ENCODE measurements at regions not wholly inside any gene's neighbourhood (a gene's known extent, or its start where the extent isn't known, plus 50 kb on each side); places are given as distances from the start of the nearest gene placed in this dataset.
"Not testable (repeated sequence)": the region's sequence is repeated elsewhere in the genome, so short reads cannot be mapped to it uniquely, and the experiment has no call there.

DNA sequence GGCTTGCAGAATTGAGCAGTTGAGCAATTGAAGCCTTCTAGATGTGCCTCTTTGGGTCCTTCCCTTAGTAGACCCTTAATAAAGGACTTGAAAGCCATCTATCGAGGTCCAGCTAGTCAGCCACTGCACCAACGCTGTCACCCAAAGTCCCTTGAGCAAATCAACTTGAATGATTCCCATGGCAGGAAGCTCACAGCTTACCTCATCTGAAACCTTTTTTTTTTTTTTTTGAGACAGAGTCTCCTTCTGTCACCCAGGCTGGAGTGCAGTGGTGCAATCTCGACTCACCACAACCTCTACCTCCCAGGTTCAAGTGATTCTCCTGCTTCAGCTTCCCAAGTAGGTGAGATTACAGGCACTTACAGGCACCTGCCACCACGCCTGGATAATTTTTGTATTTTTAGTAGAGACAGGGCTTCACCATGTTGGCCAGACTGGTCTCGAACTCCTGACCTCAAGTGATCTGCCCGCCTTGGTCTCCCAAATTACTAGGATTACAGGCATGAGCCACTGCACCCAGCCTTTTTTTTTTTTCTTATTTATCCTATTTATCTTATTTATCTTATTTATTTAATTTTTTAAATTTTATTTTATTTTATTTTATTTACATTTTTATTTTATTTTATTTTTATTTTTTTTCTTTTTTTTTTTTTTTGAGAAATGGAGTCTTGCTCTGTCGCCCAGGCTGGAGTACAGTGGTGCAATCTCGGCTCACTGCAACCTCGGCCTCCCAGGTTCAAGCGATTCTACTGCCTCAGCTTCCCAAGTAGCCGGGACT, 143.8 kb downstream of the NUFIP1 start:
- not testable (repeated sequence) for H3K36me3 ChIP-seq (ENCODE audit: control insufficient read depth, insufficient read depth, low read length, severe bottlenecking); DNase-seq (ENCODE audit: low read depth); H3K4me3 ChIP-seq (ENCODE audit: low read length); H3K27me3 ChIP-seq (replicated peaks; ENCODE audit: control insufficient read depth, insufficient read depth, low read length); H3K9ac ChIP-seq (ENCODE audit: low read length); H3K9me3 ChIP-seq (ENCODE audit: control insufficient read depth, low read length)
- peaks cover 14% of the 10 kb centered on the region for H3K4me1 ChIP-seq (ENCODE audit: control insufficient read depth, insufficient read depth, low read length)

DNA sequence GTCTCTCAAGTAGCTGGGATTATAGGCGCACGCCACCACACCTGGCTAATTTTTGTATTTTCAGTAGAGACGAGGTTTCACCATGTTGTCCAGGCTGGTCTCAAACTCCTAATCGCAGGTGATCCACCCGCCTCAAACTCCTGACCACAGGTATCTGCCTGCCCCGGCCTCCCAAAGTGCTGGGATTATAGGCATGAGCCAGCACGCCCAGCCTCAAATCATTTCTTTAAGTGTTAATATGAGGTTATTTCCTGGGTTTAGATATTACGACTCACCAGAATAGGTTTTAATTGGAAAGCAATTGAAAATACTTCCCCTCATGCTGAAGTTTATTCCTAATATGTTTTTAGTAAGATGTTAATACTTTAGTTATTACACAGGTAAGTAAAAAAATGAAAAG, 144.5 kb downstream of the NUFIP1 start:
- H3K27me3 ChIP-seq (replicated peaks; ENCODE audit: control insufficient read depth, insufficient read depth, low read length), result no peaks in the 10 kb centered on the region
- H3K9ac ChIP-seq (ENCODE audit: low read length), result no peak overlapping the region
- DNase-seq (ENCODE audit: low read depth), result no peak
- peaks cover 9% of the 10 kb centered on the region for H3K4me1 ChIP-seq (ENCODE audit: control insufficient read depth, insufficient read depth, low read length)
- no peak overlapping the region for H3K4me3 ChIP-seq (ENCODE audit: low read length)
- H3K9me3 ChIP-seq (ENCODE audit: control insufficient read depth, low read length), result no peaks in the 10 kb centered on the region
- H3K36me3 ChIP-seq (ENCODE audit: control insufficient read depth, insufficient read depth, low read length, severe bottlenecking), result no peaks in the 10 kb centered on the region

DNA sequence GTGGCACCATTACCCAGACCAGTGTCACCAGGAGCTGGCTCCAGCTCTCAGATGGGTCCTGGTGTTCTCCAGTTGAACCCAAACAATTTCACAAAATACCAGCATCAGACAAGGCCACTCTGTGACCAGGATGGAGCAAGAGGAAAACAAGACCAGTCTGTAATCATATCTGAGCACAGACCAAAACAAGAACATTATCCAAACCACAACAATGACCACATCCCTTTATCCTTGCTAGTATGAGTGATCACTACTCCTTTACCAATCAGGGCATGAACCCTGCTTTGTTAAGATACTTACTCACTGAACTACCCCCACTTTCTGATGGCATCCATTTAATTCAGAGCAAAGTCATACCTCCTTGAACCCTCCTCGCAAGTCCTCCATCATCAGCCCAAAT, 145.9 kb downstream of the NUFIP1 start:
- H3K9ac ChIP-seq (ENCODE audit: low read length), result no peak overlapping the region
- H3K4me1 ChIP-seq (ENCODE audit: control insufficient read depth, insufficient read depth, low read length), result peaks cover 4% of the 10 kb centered on the region
- H3K4me3 ChIP-seq (ENCODE audit: low read length), result no peak overlapping the region
- no peaks in the 10 kb centered on the region for H3K9me3 ChIP-seq (ENCODE audit: control insufficient read depth, low read length)
- no peaks in the 10 kb centered on the region for H3K27me3 ChIP-seq (replicated peaks; ENCODE audit: control insufficient read depth, insufficient read depth, low read length)
- no peaks in the 10 kb centered on the region for H3K36me3 ChIP-seq (ENCODE audit: control insufficient read depth, insufficient read depth, low read length, severe bottlenecking)
- DNase-seq (ENCODE audit: low read depth), result peak; percentile 32

DNA sequence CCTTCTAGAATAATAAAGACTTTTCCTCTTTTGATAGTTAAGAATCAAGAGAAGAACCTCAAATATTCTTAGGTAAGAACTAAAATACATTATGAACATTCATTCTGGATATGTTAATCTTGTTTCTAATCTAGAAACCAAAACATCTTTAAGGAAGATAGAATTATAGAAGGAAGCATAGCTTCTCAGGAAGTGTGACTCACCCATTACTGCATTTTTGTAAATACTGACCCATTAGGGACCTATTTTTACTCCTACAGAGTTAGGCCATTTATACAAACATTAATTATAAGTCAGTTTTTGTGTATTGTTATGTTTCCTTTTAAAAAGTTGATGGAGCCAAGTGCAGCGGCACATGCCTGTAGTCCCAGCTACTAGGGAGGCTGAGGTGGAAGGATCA, 147.1 kb downstream of the NUFIP1 start:
- no peaks in the 10 kb centered on the region for H3K36me3 ChIP-seq (ENCODE audit: control insufficient read depth, insufficient read depth, low read length, severe bottlenecking)
- no peak overlapping the region for H3K9ac ChIP-seq (ENCODE audit: low read length)
- DNase-seq (ENCODE audit: low read depth), result peak; percentile 56
- H3K4me3 ChIP-seq (ENCODE audit: low read length), result no peak overlapping the region
- no peaks in the 10 kb centered on the region for H3K27me3 ChIP-seq (replicated peaks; ENCODE audit: control insufficient read depth, insufficient read depth, low read length)
- peaks cover 7% of the 10 kb centered on the region for H3K4me1 ChIP-seq (ENCODE audit: control insufficient read depth, insufficient read depth, low read length)
- H3K9me3 ChIP-seq (ENCODE audit: control insufficient read depth, low read length), result no peaks in the 10 kb centered on the region

DNA sequence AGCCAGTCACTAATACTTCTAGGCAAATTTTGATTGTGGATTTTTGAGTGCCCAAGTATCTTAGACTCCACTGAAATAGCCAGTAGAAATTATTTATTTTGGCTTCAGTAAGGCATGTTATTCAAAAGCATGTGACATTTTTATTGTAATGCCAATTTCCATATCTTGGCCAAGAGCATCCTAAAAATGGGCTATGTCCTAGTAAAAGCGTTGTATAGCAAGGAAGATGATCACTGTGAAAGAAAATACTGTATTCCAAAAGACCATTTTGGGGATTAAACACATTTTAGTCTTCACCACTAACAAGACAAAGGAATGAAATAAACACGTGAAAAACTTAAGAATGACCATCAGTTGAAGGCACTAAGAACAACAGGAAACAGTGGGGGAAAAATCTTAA, 149.1 kb downstream of the NUFIP1 start:
- Histone ChIP-seq H3K4me1 (ENCODE audit: control insufficient read depth, insufficient read depth, low read length) (peaks cover 9% of the 10 kb centered on the region), H3K4me3 (ENCODE audit: low read length) (no peak overlapping the region), H3K27me3 (replicated peaks; ENCODE audit: control insufficient read depth, insufficient read depth, low read length) (no peaks in the 10 kb centered on the region), H3K9ac (ENCODE audit: low read length) (no peak overlapping the region), H3K9me3 (ENCODE audit: control insufficient read depth, low read length) (no peaks in the 10 kb centered on the region), H3K36me3 (ENCODE audit: control insufficient read depth, insufficient read depth, low read length, severe bottlenecking) (no peaks in the 10 kb centered on the region)
- DNase-seq (ENCODE audit: low read depth), result peak; percentile 34

DNA sequence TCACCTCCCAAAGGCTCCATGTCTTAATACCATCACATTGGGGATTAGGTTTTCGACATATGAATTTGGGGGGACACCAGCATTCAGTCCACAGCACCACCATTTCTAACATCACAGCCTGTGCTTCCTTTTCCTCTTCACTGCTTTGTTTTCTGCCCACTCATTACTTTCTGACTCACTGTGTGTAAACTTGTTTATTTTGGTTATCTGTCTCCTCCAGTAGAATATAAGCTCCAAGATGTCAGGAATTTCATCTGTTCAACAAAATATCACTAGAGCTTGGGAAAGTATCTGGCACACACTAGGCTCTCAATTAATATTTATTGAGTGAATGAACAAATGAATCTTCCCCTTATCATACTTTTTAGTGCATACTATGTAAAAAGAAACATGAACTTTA, 152.0 kb downstream of the NUFIP1 start:
- no peak overlapping the region for H3K9ac ChIP-seq (ENCODE audit: low read length)
- H3K27me3 ChIP-seq (replicated peaks; ENCODE audit: control insufficient read depth, insufficient read depth, low read length), result no peaks in the 10 kb centered on the region
- peak; percentile 44 for DNase-seq (ENCODE audit: low read depth)
- H3K36me3 ChIP-seq (ENCODE audit: control insufficient read depth, insufficient read depth, low read length, severe bottlenecking), result no peaks in the 10 kb centered on the region
- H3K4me1 ChIP-seq (ENCODE audit: control insufficient read depth, insufficient read depth, low read length), result peaks cover 9% of the 10 kb centered on the region
- no peaks in the 10 kb centered on the region for H3K9me3 ChIP-seq (ENCODE audit: control insufficient read depth, low read length)
- H3K4me3 ChIP-seq (ENCODE audit: low read length), result no peak overlapping the region

DNA sequence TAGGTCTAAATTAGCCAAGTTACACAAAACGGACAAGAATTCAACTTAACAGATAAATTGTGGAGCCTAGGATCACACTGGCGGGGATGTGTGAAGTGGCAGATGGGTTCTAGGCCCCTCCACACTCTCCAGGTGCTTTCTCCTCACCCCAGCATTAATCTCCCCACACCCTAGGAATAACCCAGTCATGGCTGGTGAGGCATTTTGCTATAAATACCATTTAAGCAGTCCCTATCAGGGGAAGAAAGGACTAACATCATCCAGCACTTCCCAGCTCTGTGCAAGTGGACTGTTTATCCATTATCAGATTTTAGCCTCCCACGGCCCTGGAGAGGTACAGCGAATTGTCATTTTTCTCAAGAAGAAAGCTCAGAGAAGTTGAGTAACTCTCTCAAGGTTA, 154.9 kb downstream of the NUFIP1 start:
- peaks cover 5% of the 10 kb centered on the region for H3K4me1 ChIP-seq (ENCODE audit: control insufficient read depth, insufficient read depth, low read length)
- H3K9ac ChIP-seq (ENCODE audit: low read length), result no peak overlapping the region
- H3K4me3 ChIP-seq (ENCODE audit: low read length), result no peak overlapping the region
- H3K9me3 ChIP-seq (ENCODE audit: control insufficient read depth, low read length), result no peaks in the 10 kb centered on the region
- H3K36me3 ChIP-seq (ENCODE audit: control insufficient read depth, insufficient read depth, low read length, severe bottlenecking), result no peaks in the 10 kb centered on the region
- H3K27me3 ChIP-seq (replicated peaks; ENCODE audit: control insufficient read depth, insufficient read depth, low read length), result no peaks in the 10 kb centered on the region
- no peak for DNase-seq (ENCODE audit: low read depth)

DNA sequence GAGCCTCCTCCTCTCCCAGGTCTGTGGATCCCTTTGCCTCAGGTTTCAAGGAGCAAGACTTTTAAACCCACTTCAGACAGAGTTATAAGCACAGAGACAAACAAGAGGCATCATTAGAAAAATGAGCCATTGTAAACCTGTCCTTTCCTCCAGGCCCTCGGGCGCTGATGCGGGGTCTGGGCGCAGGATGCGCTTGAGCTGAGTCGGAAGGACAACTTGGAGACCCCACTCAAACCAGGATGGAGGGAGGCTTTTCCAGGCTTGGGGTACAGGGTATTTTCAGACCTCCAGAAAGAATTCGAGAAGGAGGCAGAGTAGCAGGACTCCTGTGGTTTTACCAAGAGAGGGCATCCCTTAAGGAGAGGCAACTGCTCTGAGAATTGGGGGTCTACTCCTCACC, 155.6 kb downstream of the NUFIP1 start:
- H3K9me3 ChIP-seq (ENCODE audit: control insufficient read depth, low read length), result no peaks in the 10 kb centered on the region
- peaks cover 5% of the 10 kb centered on the region for H3K4me1 ChIP-seq (ENCODE audit: control insufficient read depth, insufficient read depth, low read length)
- H3K36me3 ChIP-seq (ENCODE audit: control insufficient read depth, insufficient read depth, low read length, severe bottlenecking), result no peaks in the 10 kb centered on the region
- H3K9ac ChIP-seq (ENCODE audit: low read length), result no peak overlapping the region
- no peaks in the 10 kb centered on the region for H3K27me3 ChIP-seq (replicated peaks; ENCODE audit: control insufficient read depth, insufficient read depth, low read length)
- no peak overlapping the region for H3K4me3 ChIP-seq (ENCODE audit: low read length)
- DNase-seq (ENCODE audit: low read depth), result no peak

DNA sequence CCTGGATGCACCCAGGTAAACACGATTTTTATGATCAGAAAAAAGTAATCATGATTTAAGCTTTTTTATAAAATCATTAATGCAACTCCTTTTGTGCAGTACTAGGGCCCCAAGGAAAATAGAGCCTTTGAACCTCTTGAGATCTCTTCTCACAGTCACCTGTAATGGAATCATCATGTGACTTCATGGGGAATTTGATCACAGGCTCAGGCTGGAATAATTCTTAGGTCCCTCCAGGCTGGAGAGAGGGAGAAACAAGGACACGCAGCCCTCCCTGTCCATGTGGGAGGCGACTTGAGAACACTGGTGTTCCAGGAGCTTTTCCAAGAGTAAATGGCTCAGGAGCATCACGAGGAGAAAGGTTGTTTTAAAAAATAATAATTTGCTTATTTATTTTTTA, 156.1 kb downstream of the NUFIP1 start:
- Histone ChIP-seq H3K36me3 (ENCODE audit: control insufficient read depth, insufficient read depth, low read length, severe bottlenecking) (no peaks in the 10 kb centered on the region), H3K4me3 (ENCODE audit: low read length) (no peak overlapping the region), H3K4me1 (ENCODE audit: control insufficient read depth, insufficient read depth, low read length) (peaks cover 5% of the 10 kb centered on the region), H3K9me3 (ENCODE audit: control insufficient read depth, low read length) (peaks cover 4% of the 10 kb centered on the region), H3K27me3 (replicated peaks; ENCODE audit: control insufficient read depth, insufficient read depth, low read length) (no peaks in the 10 kb centered on the region), H3K9ac (ENCODE audit: low read length) (no peak overlapping the region)
- no peak for DNase-seq (ENCODE audit: low read depth)

DNA sequence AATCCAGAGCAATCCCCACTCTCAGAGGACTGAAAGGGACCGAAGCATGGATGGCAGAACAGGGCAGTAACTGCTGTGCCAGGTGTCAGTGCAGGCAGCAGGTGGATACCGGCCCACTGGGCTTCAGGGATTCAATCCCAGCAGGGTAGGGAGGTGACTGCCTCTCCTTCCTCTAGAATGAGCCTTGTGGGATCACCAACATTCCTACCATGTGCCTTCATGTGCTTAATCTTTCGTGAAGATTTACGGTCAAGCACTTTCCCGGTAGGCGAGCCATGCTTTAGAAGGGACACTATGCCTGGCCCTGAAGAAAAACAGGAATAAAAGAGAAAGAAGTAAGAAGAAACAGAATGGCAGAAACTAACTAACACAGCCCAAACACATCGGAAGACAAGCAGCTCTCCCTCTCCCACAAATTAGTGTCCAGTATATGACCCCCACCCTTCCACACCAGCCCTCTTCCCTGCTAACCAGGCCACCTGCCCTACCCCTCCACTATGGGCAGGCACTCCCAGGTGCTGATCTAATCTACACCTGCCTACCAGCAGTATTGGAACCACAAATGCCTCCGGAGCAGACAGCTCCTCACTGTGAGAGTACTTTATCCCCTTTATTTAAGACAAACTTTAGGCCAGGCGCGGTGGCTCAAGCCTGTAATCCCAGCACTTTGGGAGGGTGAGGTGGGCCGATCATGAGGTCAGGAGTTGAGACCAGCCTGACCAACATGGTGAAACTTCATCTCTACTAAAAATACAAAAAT, 162.5 kb downstream of the NUFIP1 start:
- peaks cover 4% of the 10 kb centered on the region for H3K9me3 ChIP-seq (ENCODE audit: control insufficient read depth, low read length)
- no peak overlapping the region for H3K4me3 ChIP-seq (ENCODE audit: low read length)
- no peaks in the 10 kb centered on the region for H3K4me1 ChIP-seq (ENCODE audit: control insufficient read depth, insufficient read depth, low read length)
- peaks cover 12% of the 10 kb centered on the region for H3K27me3 ChIP-seq (replicated peaks; ENCODE audit: control insufficient read depth, insufficient read depth, low read length)
- H3K9ac ChIP-seq (ENCODE audit: low read length), result no peak overlapping the region
- H3K36me3 ChIP-seq (ENCODE audit: control insufficient read depth, insufficient read depth, low read length, severe bottlenecking), result no peaks in the 10 kb centered on the region
- no peak for DNase-seq (ENCODE audit: low read depth)

DNA sequence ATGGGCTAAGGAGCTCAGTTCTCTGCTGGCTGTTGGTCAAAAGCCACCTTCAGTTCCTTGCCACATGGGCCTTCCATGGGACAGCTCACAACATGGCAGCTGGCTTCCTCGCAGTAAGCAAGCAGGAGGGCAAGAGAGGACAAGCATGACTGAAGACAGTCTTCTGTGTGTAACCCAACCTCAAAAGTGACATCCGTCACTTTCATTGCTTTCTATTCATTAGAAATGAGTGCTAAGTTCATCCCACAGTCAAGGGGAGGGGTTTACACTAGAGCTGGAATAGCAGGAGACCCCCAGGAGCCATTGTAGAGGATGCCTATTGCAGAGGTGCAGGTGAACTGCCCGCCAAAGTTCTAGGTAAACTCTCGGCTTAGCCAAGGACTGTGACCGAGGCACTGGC, 163.3 kb downstream of the NUFIP1 start:
- Histone ChIP-seq H3K9me3 (ENCODE audit: control insufficient read depth, low read length) (peaks cover 4% of the 10 kb centered on the region), H3K27me3 (replicated peaks; ENCODE audit: control insufficient read depth, insufficient read depth, low read length) (peaks cover 12% of the 10 kb centered on the region), H3K36me3 (ENCODE audit: control insufficient read depth, insufficient read depth, low read length, severe bottlenecking) (no peaks in the 10 kb centered on the region), H3K9ac (ENCODE audit: low read length) (no peak overlapping the region), H3K4me1 (ENCODE audit: control insufficient read depth, insufficient read depth, low read length) (no peaks in the 10 kb centered on the region), H3K4me3 (ENCODE audit: low read length) (no peak overlapping the region)
- no peak for DNase-seq (ENCODE audit: low read depth)
